ENCODE measurements at regions not wholly inside any gene's neighbourhood (a gene's known extent, or its start where the extent isn't known, plus 50 kb on each side); places are given as distances from the start of the nearest gene placed in this dataset.

GRCh38 chr6:119801056-119801455 is 451.5 kb upstream of the MAN1A1 start:
- CTCF ChIA-PET, result interaction anchor here (0.8 to 1.2 kb wide), 2 partner anchors 20 to 653 kb away, joined by 3 read pairs; no protein-coding TSS in a partner anchor
- 38% methylated on average over 4 of the region's 4 CpGs for WGBS (ENCODE audit: low lambda C conversion rate)

More at GRCh38 chr6:119801056-119801455, 451.5 kb upstream of the MAN1A1 start:
- no peak overlapping the region for H2AFZ ChIP-seq (ENCODE audit: low read depth)
- POLR2A ChIA-PET, result no interaction called here
- H3K27ac ChIP-seq (ENCODE audit: low read depth in 2 of 2, low read length in 1 of 2), result no peak overlapping the region
- no peaks in the 10 kb centered on the region for H4K20me1 ChIP-seq (ENCODE audit: insufficient read depth)
- DNase-seq, result no peak
- no peak overlapping the region for H3K4me3 ChIP-seq (ENCODE audit: low read depth in 2 of 2, low read length in 1 of 2)
- no peak for TF ChIP-seq SIN3A (IDR thresholded peaks at IDR 0.05; ENCODE audit: borderline replicate concordance, low read depth, low read length)
- no peak for TF ChIP-seq ZBTB33 (IDR thresholded peaks at IDR 0.05; ENCODE audit: borderline replicate concordance, low read depth)
- no peak for TF ChIP-seq RFX5 (IDR thresholded peaks at IDR 0.05; ENCODE audit: low read length)
- no peak for TF ChIP-seq EP300 (IDR thresholded peaks at IDR 0.05; ENCODE audit: borderline replicate concordance in 1 of 2, low read depth in 1 of 2, low read length in 1 of 2)
- no peak for TF ChIP-seq MEF2A (IDR thresholded peaks at IDR 0.05; ENCODE audit: borderline replicate concordance, low read depth)
- no peak for TF ChIP-seq NRF1 (IDR thresholded peaks at IDR 0.05; ENCODE audit: low read depth, low read length)
- TF ChIP-seq TCF12 (IDR thresholded peaks at IDR 0.05), result no peak
- TF ChIP-seq YY1 (IDR thresholded peaks at IDR 0.05; ENCODE audit: low read depth), result no peak
- no peak for TF ChIP-seq IRF3 (IDR thresholded peaks at IDR 0.05; ENCODE audit: low read depth, low read length)
- TF ChIP-seq GABPA (IDR thresholded peaks at IDR 0.05; ENCODE audit: low read depth), result no peak
- no peak for TF ChIP-seq RXRA (IDR thresholded peaks at IDR 0.05; ENCODE audit: borderline replicate concordance, low read depth)
- TF ChIP-seq TEAD4 (IDR thresholded peaks at IDR 0.05; ENCODE audit: borderline replicate concordance, insufficient read depth), result no peak
- TF ChIP-seq USF1 (IDR thresholded peaks at IDR 0.05; ENCODE audit: borderline replicate concordance, low read depth), result no peak
- no peak for TF ChIP-seq CHD2 (IDR thresholded peaks at IDR 0.05; ENCODE audit: low read length, partially characterized antibody)
- TF ChIP-seq MXI1 (IDR thresholded peaks at IDR 0.05; ENCODE audit: low read depth, low read length), result no peak
- TF ChIP-seq USF2 (IDR thresholded peaks at IDR 0.05; ENCODE audit: borderline replicate concordance, low read depth, low read length), result no peak
- no peak for TF ChIP-seq PBX3 (IDR thresholded peaks at IDR 0.05)
- TF ChIP-seq FOSL2 (IDR thresholded peaks at IDR 0.05; ENCODE audit: borderline replicate concordance, low read depth), result no peak
- no peak for TF ChIP-seq RAD21 (IDR thresholded peaks at IDR 0.05; ENCODE audit: low read length)
- no peaks in the 10 kb centered on the region for H3K79me2 ChIP-seq (ENCODE audit: insufficient read depth)
- H3K4me2 ChIP-seq, result no peak overlapping the region
- H3K9ac ChIP-seq, result no peak overlapping the region
- H3K27me3 ChIP-seq (ENCODE audit: insufficient read depth), result no peaks in the 10 kb centered on the region
- no peaks in the 10 kb centered on the region for H3K9me3 ChIP-seq
- no peaks in the 10 kb centered on the region for H3K4me1 ChIP-seq (ENCODE audit: control insufficient read depth in 1 of 2, insufficient read depth in 2 of 2, low read depth in 1 of 2, low read length in 1 of 2)
- no peaks in the 10 kb centered on the region for H3F3A ChIP-seq (replicated peaks; ENCODE audit: insufficient read depth)
- H3K9me2 ChIP-seq, result no peaks in the 10 kb centered on the region
- H3K36me3 ChIP-seq (replicated peaks in 1 of 2; ENCODE audit: control insufficient read depth in 1 of 2, insufficient read depth in 2 of 2, low read length in 1 of 2), result no peaks in the 10 kb centered on the region
